AG04449 (cell line): ENCODE measurements at regions not wholly inside any gene's neighbourhood (a gene's known extent, or its start where the extent isn't known, plus 50 kb on each side); places are given as distances from the start of the nearest gene placed in this dataset.

Source experiments
- CTCF ChIA-PET: fragments of 350-600 bp; formaldehyde crosslinking; extraction: SDS; loops from one replicate; lab custom pipeline; 2021; ENCODE audit warnings: antibody characterized with exemption; lab: Yijun Ruan, JAX
- POLR2A ChIA-PET: fragments of 400-600, 350-600 bp; formaldehyde crosslinking; extraction: SDS; loops from one replicate; lab custom pipeline; 2020; ENCODE audit warnings: antibody characterized with exemption, inconsistent platforms; lab: Yijun Ruan, JAX
- DNase-seq: peaks from one replicate; pipeline ENCODE4 v3.0.0-alpha.2; 2010; ENCODE audit warnings: low read depth, low spot score
- H3K4me3 ChIP-seq: 2 replicates; pipeline ENCODE4 v1.5.1; 2011; ENCODE audit warnings: low read depth, mild to moderate bottlenecking, control low read depth, low read length
- CTCF ChIP-seq: IDR thresholded peaks from one replicate; pipeline ENCODE4 v1.5.1; 2011; ENCODE audit warnings: mild to moderate bottlenecking, moderate library complexity, low read length, control low read depth, inconsistent platforms; ENCODE audit not compliant: insufficient read depth; ENCODE audit errors: missing control alignments

- CTCF ChIA-PET = interaction anchor here (1.2 to 2.1 kb wide), 2 partner anchors 12 to 126 kb away, joined by 3 to 6 read pairs; no protein-coding TSS in a partner anchor
- POLR2A ChIA-PET = no interaction called here
- no peak for TF ChIP-seq CTCF
- H3K4me3 ChIP-seq = no peak overlapping the region
- no peak for DNase-seq
These were observed 123.0 kb downstream of the FOXD1 start for GRCh38 chr5:73325546-73325945.

- H3K4me3 ChIP-seq = no peak overlapping the region
- POLR2A ChIA-PET = interaction anchor here (1.0 to 2.8 kb wide), 2 partner anchors 12 to 175 kb away, joined by 3 to 42 read pairs; partner anchors contain the start of gene BTF3
- TF ChIP-seq CTCF = no peak
- CTCF ChIA-PET = interaction anchor here (1.2 to 1.8 kb wide), 2 partner anchors 125 to 128 kb away, joined by 5 read pairs; no protein-coding TSS in a partner anchor
- no peak for DNase-seq
These were observed 125.1 kb downstream of the FOXD1 start for GRCh38 chr5:73323466-73323865.

- CTCF ChIA-PET = interaction anchor here (1.2 to 2.1 kb wide), 4 partner anchors 11 to 132 kb away, joined by 3 to 13 read pairs (median 4); partner anchors contain the start of gene FOXD1
- POLR2A ChIA-PET = interaction anchor here (0.9 to 2.8 kb wide), 6 partner anchors 11 to 126 kb away, joined by 3 to 42 read pairs (median 9); partner anchors contain the start of gene FOXD1
- no peak for TF ChIP-seq CTCF
- no peak overlapping the region for H3K4me3 ChIP-seq
- no peak for DNase-seq
These were observed 126.0 kb downstream of the FOXD1 start for GRCh38 chr5:73322437-73323076.

- peak; percentile 91 for DNase-seq
- H3K4me3 ChIP-seq = no peak overlapping the region
- no peak for TF ChIP-seq CTCF
- ChIA-PET POLR2A (interaction anchor here (0.7 to 2.8 kb wide), 8 partner anchors 10 to 126 kb away, joined by 3 to 42 read pairs (median 5); partner anchors contain the start of gene FOXD1), CTCF (interaction anchor here (0.6 to 2.4 kb wide), 7 partner anchors 10 to 133 kb away, joined by 3 to 14 read pairs (median 3); partner anchors contain the start of gene FOXD1)
These were observed 126.7 kb downstream of the FOXD1 start for GRCh38 chr5:73321757-73322436.

GRCh38 chr5:73319036-73319435 lies 129.5 kb downstream of the FOXD1 start:
- ChIA-PET CTCF (interaction anchor here (1.0 to 1.7 kb wide), 3 partner anchors 10 to 136 kb away, joined by 3 to 4 read pairs (median 3); no protein-coding TSS in a partner anchor), POLR2A (interaction anchor here (1.7 kb wide), 1 partner anchor 129 kb away, joined by 8 read pairs; the partner anchor contains the start of gene FOXD1)
- no peak for DNase-seq
- H3K4me3 ChIP-seq = no peak overlapping the region
- TF ChIP-seq CTCF = no peak
